ENCODE measurements at regions not wholly inside any gene's neighbourhood (a gene's known extent, or its start where the extent isn't known, plus 50 kb on each side); places are given as distances from the start of the nearest gene placed in this dataset.

- peak; percentile 87 for TF ChIP-seq CTCF (IDR thresholded peaks at IDR 0.05; ENCODE audit: low read depth, low read length)
- peak; percentile 30 for DNase-seq (ENCODE audit: extremely low read depth, low read depth)
Measured at GRCh38 chr4:120977435-120977997, 55.0 kb upstream of the PRDM5 start.

- DNase-seq (ENCODE audit: extremely low read depth, low read depth) = no peak
- no peak for TF ChIP-seq CTCF (IDR thresholded peaks at IDR 0.05; ENCODE audit: low read depth, low read length)
Measured at GRCh38 chr4:120973207-120973606, 50.7 kb upstream of the PRDM5 start.

Data from AG09319 (cell line).